HG02610 (cell line): ENCODE measurements at regions not wholly inside any gene's neighbourhood (a gene's known extent, or its start where the extent isn't known, plus 50 kb on each side); places are given as distances from the start of the nearest gene placed in this dataset.

ENCODE experiments used
- ATAC-seq: cut with Tn5 transposase; IDR thresholded peaks from one replicate; pipeline ENCODE4 v1.9.1; 2021; ENCODE audit warnings: mild to moderate bottlenecking, moderate library complexity; ENCODE audit not compliant: unreplicated experiment

- no peak for ATAC-seq
Measured at GRCh38 chr16:88283596-88283995, 99.2 kb upstream of the ZNF469 start.

DNA sequence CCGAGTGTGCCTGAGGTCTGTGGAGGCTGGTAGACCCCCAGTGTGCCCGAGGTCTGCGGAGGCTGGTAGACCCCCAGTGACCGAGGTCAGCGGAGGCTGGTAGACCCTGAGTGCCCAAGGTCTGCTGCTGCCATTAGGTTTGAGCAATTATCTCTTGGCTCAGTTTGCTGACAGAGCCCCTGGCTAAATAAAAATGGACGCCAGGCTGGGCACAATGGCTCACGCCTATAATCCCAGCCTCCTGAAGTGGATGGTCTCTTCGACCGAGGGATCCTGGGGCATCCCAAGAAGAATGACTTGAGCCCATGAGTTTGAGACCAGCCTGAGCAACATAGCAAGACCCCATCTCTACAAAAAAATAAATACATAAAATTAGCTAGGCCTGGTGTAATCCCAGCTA is 98.7 kb upstream of the ZNF469 start:
- no peak for ATAC-seq

- ATAC-seq, result no peak
Measured at GRCh38 chr16:88284626-88285513, 97.9 kb upstream of the ZNF469 start.

DNA sequence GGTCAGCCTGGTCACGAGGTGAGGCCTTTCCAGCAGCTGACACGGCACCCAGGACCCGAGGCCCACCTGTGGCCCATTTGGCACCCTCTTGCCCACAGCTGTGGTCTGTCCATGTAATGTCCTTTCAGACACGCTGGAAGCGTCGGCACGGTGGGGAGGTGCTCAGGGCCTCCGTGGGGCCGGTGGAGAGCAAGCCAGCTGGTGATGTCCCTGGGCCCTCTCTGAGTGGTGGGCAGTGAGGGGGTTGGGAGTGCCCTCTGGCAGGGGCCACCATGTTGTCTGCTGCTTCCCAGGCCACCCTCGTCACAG is 97.3 kb upstream of the ZNF469 start:
- ATAC-seq, result no peak

DNA sequence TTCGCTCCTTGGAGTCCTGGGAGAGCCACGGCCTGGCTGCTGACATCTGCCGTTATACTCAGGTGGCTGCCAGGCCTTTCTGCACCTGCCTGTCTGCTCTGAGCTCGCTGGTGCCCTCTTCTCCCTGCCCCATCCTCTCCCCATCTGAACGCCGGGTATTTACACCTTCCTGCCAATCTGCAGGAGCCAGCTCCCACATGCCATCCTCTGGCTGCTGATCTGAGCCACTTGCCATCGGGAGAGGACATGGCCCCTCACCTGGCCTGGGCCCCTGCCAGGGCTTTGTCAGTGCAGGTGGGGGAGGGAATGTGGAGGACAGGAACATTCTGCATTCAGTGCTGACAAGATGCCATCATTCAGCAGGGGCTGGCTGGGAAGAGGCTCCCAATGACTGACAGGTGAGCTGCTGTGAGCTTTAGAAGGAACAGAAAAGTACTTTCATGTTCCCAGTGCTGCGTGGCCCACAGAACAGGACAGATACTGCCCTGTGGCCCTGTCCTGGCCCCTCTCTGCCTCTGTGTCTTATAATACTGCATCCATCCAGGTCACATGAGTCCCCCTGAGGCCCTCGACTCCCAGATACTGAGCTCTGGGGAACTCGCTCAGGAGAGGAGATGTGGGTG is 96.3 kb upstream of the ZNF469 start:
- no peak for ATAC-seq

- ATAC-seq, result no peak
Measured at GRCh38 chr16:88287219-88287618, 95.5 kb upstream of the ZNF469 start.

DNA sequence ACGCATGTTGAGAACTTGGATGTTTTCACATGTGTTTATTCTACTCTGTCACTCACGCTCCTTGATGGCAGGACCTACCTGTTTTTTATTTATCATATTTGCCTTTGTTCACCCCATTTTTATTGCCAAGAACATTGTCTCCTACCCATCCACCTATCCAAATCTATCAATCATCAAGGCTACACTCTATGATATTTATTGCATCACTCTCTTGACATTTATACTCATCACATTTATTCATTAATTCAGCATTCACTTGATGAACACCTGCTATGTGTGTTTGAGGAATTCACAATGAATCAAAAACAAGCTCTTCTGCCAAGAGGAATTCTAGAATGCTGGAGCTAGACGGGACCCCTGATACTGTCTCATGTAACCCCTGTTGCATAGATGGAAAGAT is 94.5 kb upstream of the ZNF469 start:
- no peak for ATAC-seq

GRCh38 chr16:88289001-88289400 is 93.8 kb upstream of the ZNF469 start:
- ATAC-seq, result no peak

DNA sequence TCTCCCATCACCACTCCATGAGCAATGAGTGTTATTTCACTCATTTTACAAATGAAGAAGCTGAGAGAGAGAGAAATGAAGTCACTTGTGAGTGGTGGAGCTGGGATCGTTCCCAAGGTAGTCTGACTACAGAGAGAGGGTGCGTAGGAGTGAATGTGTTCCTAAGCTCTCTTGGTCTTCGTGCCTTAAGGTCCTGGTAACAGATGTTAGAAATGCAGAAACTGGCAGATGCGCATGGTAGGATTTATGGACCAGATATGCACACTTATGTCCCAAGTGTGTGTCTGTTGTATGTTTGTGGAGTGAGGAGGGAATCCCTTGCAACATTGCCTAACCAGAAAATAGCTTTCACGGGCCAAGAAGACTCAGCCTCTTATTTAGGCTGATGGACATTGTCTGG is 93.2 kb upstream of the ZNF469 start:
- no peak for ATAC-seq

DNA sequence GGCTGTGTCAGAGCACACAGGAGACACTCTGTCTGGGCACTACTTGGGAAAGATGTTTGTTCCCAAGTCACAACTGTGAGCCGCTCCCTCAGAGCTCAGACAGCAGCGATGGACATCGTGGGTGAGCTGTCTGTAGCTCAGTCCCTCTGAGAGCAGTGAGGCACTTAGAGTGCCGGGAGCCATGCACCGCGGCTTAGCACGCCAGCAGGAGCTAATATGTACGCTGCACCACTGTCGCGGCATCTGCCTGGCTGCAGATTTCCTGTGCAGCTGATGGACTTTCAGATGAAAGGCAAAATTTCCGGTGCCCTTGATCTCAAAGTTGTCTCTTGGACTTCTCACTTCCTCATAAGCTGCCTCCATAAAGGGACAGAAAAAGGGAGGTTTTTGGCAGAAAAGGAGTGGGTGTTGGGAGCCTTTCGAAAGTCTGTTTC is 92.8 kb upstream of the ZNF469 start:
- no peak for ATAC-seq

- no peak for ATAC-seq
Measured at GRCh38 chr16:88290850-88291830, 91.6 kb upstream of the ZNF469 start.

GRCh38 chr16:88292007-88292970 is 90.5 kb upstream of the ZNF469 start:
- ATAC-seq, result no peak

DNA sequence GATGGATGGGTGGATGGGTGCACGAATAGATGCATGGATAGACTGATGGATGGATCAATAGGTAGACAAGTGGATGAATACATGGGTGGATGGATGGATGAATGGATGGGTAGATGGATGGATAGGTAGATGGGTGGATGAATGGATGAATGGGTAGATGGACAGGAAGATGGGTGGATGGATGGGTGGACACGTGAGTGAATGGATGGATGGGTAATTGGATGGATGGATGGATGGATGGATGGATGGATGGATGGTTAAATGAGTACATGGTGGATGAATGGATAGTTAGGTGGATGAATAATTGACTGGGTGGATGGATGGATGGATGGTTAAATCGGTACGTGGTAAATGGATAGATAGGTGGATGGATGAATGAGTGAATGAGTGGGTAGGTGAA is 89.7 kb upstream of the ZNF469 start:
- no peak for ATAC-seq

DNA sequence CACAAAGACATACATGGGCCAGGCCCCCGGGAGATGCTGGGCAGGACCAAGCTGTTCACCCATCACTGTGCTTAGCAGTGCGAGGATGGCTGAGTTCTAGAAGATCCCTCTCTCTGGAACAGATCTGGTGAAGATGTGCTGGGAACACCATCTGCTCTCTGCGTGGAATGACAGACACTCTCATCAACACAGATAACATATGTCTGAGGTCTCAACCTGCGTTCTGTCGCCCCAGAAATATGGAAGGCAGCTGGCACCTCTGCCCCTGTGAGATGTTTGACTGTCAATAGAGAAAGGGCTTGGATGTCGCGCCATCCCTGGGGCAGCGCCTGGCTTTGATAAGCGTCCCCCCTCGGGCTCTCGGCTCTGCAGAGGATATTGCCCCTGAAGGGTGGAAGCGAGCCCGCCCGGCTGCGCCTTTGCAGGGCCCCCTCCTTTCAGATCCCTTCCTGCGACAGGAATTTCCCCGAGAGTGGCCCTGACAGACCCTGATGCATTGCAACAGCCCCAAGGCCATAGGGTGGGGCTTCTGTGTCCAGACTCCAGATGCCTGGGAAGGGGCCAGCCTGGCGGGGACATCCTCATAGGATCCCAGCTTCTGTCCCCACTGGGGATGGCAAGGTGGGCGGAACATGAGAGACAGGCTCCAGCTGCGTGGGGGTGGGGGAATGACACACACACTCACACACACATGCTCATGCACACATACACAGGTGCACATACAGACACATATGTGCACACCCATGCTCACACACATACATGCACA is 86.9 kb upstream of the ZNF469 start:
- ATAC-seq, result no peak

- no peak for ATAC-seq
Measured at GRCh38 chr16:88296437-88297177, 86.2 kb upstream of the ZNF469 start.

DNA sequence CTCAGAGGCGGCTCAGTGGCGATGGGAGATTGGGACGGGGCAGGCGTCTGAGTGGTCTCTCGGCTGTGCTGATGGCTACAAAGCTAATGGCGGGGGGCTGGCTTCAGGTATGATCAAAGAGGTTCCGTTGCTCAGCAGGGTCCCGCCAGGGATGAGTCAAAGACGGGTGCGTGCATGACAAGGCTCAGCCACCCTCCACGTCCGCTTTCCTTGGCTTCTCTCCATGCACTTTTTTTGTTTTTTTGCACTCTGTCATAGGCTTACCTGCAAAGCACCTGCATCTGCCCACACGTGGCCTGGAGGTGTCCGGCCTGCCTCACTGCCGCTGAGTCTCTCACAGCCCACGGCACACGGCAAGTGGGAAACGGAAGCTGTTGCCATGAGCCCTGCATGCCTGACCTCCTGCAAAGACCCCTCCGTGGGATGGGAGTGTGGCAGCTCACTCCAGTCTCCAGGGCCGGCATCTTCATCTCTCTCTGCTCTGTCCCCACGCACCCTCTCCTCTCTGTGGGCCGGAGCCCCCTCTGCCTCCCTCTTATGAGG is 85.5 kb upstream of the ZNF469 start:
- no peak for ATAC-seq

GRCh38 chr16:88298181-88298832 is 84.5 kb upstream of the ZNF469 start:
- ATAC-seq, result no peak
